Vagina (tissue), 2 donors: ENCODE measurements at regions not wholly inside any gene's neighbourhood (a gene's known extent, or its start where the extent isn't known, plus 50 kb on each side); places are given as distances from the start of the nearest gene placed in this dataset.

ENCODE experiments used
- DNase-seq, 2 donors: peaks; one replicate each; pipeline ENCODE4 v3.0.0-alpha.2; 2017; ENCODE audit errors: extremely low spot score in 2 of 2
- H3K27ac ChIP-seq: fragments of 200-600 bp; sonication (generic); one replicate; pipeline ENCODE4 v1.5.1; 2019
- H3K27me3 ChIP-seq: fragments of 200-600 bp; sonication (generic); one replicate; pipeline ENCODE4 v1.5.1; 2019
- H3K36me3 ChIP-seq, 2 donors: fragments of 200-600 bp; sonication (generic); one replicate each; pipeline ENCODE4 v1.5.1; 2017 to 2019
- H3K4me1 ChIP-seq: fragments of 200-600 bp; sonication (generic); one replicate; pipeline ENCODE4 v1.5.1; 2019
- H3K4me3 ChIP-seq, 2 donors: fragments of 200-600 bp; sonication (generic); 1 replicate in 1 of 2; 2 replicates in 1 of 2; pipeline ENCODE4 v1.5.1; 2016 to 2019
- H3K9me3 ChIP-seq: fragments of 200-600 bp; sonication (generic); one replicate; pipeline ENCODE4 v1.5.1; 2019
- POLR2A ChIP-seq, 2 donors: fragments of 450-650 bp; IDR thresholded peaks; one replicate each; pipeline ENCODE4 v1.6.1; 2017; ENCODE audit warnings: antibody characterized with exemption in 2 of 2, mild to moderate bottlenecking in 2 of 2, moderate library complexity in 2 of 2
- POLR2AphosphoS5 ChIP-seq, 2 donors: sonication (generic); formaldehyde crosslinking; IDR thresholded peaks; one replicate each; pipeline ENCODE4 v1.9.0; 2017; ENCODE audit warnings: antibody characterized with exemption in 2 of 2, mild to moderate bottlenecking in 2 of 2, low read depth in 1 of 2; ENCODE audit not compliant: insufficient read depth in 1 of 2
- intact Hi-C: fragments of 100-400 bp; cut with DNase I; formaldehyde crosslinking; loops from one replicate; pipeline ENCODE4 v1.15.1; 2023
- TF ChIP-seq, protein P1 (sequence below), 3 experiments: fragments of 450-650 bp in 2 of 3; fragments of 200-600 bp in 1 of 3; sonication (generic) in 1 of 3; IDR thresholded peaks; one replicate each; pipeline ENCODE4 v1.5.1; 2017 to 2019; ENCODE audit warnings: antibody characterized with exemption in 3 of 3, mild to moderate bottlenecking in 2 of 3, moderate library complexity in 2 of 3

DNA sequence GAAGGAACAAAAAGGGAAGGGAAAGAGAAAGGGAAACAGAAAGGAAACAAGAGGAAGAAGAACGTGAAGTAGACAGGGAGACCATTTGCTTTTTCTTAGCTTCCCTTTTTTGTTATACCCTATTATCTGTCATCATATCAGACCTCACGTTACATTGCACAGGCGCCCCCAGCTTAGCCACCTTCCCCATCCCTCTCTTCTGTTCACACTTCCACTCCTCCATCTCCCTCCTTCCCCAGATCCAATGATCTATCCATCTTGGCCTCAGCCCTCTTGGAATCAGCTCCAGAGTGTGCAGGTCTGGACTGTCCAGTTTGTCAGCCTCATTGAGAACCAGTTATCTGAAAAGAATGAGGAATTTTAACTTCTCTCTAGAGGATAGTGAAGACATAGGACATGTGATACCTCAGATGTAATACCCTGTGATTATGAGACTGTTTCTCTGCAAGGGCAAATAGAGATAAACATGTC, 101.1 kb upstream of the ERRFI1 start:
- peak in 1 of 2 donors; percentile 75 for TF ChIP-seq POLR2AphosphoS5 (IDR thresholded peaks at IDR 0.05; ENCODE audit: insufficient read depth in 1 of 2, low read depth in 1 of 2)
- TF ChIP-seq, protein P1, sequence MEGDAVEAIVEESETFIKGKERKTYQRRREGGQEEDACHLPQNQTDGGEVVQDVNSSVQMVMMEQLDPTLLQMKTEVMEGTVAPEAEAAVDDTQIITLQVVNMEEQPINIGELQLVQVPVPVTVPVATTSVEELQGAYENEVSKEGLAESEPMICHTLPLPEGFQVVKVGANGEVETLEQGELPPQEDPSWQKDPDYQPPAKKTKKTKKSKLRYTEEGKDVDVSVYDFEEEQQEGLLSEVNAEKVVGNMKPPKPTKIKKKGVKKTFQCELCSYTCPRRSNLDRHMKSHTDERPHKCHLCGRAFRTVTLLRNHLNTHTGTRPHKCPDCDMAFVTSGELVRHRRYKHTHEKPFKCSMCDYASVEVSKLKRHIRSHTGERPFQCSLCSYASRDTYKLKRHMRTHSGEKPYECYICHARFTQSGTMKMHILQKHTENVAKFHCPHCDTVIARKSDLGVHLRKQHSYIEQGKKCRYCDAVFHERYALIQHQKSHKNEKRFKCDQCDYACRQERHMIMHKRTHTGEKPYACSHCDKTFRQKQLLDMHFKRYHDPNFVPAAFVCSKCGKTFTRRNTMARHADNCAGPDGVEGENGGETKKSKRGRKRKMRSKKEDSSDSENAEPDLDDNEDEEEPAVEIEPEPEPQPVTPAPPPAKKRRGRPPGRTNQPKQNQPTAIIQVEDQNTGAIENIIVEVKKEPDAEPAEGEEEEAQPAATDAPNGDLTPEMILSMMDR (IDR thresholded peaks at IDR 0.05), result no peak
- Histone ChIP-seq H3K36me3 (no peaks in the 10 kb centered on the region), H3K4me3 (no peak overlapping the region), H3K9me3 (no peaks in the 10 kb centered on the region), H3K27ac (peak overlapping the region; percentile 54), H3K4me1 (peaks cover 4% of the 10 kb centered on the region), H3K27me3 (no peaks in the 10 kb centered on the region)
- no peak for DNase-seq
- intact Hi-C loops, result no loop called here

DNA sequence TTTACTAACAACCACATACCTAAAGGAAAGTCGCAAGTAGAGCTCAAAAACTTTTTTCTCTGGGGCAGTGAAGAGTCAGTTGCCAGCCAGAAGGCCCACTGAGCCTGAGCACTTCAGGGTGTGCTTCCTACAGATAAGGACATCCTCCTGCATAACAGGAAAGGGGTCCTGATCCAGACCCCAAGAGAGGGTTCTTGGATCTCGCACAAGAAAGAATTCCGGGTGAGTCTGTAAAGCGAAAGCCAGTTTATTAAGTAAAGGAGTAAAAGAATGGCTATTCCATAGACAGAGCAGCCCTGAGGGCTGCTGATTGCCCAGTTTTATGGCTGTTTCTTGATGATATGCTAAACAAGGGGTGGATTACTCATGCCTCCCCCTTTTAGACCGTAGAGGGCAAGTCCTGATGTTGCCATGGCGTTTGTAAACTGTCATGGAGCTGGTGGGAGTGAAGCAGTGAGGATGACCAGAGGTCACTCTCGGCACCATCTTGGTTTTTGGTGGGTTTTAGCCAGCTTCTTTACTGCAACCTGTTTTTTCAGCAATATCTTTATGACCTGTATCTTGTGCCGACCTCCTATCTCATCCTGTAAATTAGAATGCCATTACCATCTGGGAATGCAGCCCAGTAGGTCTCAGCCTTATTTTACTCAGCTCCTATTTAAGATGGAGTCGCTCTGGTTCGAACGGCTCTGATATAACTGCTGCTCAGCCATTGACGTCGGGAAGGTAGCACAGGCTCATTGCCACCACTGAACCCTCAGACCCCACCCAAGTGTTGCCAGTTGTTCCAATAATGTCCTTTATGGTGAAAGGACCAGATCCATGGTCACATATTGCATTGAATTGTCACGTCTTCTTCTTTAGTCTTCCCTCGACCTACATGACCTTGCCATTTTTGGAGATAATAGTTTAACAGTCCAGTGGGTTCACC, 96.6 kb upstream of the ERRFI1 start:
- no peak for DNase-seq
- H3K36me3 ChIP-seq, result no peaks in the 10 kb centered on the region
- peaks cover 43% of the 10 kb centered on the region for H3K4me1 ChIP-seq
- intact Hi-C loops, result no loop called here
- H3K27me3 ChIP-seq, result no peaks in the 10 kb centered on the region
- H3K27ac ChIP-seq, result peak overlapping the region; percentile 84
- no peak overlapping the region for H3K4me3 ChIP-seq
- TF ChIP-seq, protein P1 (IDR thresholded peaks at IDR 0.05), result no peak
- TF ChIP-seq POLR2AphosphoS5 (IDR thresholded peaks at IDR 0.05; ENCODE audit: insufficient read depth in 1 of 2, low read depth in 1 of 2) (no peak), POLR2A (IDR thresholded peaks at IDR 0.05) (no peak)
- H3K9me3 ChIP-seq, result no peaks in the 10 kb centered on the region

DNA sequence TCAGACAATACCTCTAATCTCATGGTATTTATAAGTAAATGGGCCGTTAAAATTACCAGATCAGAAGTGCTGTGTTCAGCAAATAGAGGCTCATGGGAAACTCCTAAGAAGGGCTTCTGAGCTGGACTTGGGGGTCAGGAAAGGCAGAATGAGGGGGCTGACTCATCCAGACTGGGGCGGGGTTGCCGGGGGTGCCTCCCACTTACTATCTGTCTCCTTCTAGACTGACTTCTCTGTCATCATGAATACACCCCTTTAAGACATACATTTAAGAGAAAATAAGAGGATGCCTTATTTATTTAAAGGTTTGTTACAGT, 96.0 kb upstream of the ERRFI1 start:
- Histone ChIP-seq H3K9me3 (no peaks in the 10 kb centered on the region), H3K36me3 (no peaks in the 10 kb centered on the region), H3K4me1 (peaks cover 49% of the 10 kb centered on the region), H3K27ac (peak overlapping the region; percentile 84), H3K27me3 (no peaks in the 10 kb centered on the region), H3K4me3 (no peak overlapping the region)
- no peak for TF ChIP-seq POLR2AphosphoS5 (IDR thresholded peaks at IDR 0.05; ENCODE audit: insufficient read depth in 1 of 2, low read depth in 1 of 2)
- TF ChIP-seq, protein P1 (IDR thresholded peaks at IDR 0.05), result no peak
- no peak for TF ChIP-seq POLR2A (IDR thresholded peaks at IDR 0.05)
- DNase-seq, result no peak
- intact Hi-C loops, result no loop called here

DNA sequence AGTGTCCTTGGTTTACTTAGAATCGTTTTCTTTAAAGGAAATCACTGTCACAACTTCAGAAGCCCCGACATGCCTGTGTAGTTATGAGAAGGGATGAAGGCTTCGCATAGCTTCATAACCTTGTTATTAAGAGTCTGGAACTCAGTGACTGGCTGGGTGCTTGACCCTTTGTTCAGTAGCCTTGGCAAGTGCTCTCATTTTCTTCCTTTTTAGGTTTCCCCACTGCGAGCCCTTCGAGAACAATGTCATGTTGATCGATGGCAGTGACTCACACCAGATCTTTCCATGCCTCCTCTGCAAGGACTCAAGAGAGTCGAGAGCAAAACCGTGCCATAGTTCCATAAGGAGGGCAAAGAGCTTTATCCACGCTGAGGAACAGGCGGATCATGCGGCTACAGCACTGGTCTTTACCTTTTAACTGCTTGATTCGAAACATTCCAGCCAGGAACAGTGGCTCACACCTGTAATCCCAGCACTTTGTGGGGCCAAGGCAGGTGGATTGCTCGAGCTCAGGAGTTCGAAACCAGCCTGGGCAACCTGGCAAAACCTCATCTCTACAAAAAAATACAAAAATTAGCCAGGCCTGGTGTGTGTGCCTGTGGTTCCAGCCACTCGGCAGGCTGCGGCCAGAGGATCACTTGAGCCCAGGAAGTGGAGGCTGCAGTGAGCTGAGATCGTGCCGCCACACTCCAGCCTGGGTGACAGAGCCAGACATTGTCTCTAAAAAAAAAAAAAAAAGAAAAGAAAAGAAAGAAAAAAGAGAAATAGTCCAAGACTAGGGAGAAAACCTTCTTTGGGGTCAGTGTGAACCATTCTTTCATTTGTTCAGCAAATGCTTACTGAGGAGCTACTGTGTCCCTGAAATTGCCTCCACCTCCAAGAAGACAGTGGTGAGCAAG, 95.4 kb upstream of the ERRFI1 start:
- peak in 1 of 2 donors; percentile 93 for DNase-seq
- no peak overlapping the region for H3K4me3 ChIP-seq
- intact Hi-C loops, result no loop called here
- peak overlapping the region; percentile 84 for H3K27ac ChIP-seq
- H3K36me3 ChIP-seq, result no peaks in the 10 kb centered on the region
- H3K27me3 ChIP-seq, result no peaks in the 10 kb centered on the region
- TF ChIP-seq POLR2A (IDR thresholded peaks at IDR 0.05) (no peak), POLR2AphosphoS5 (IDR thresholded peaks at IDR 0.05; ENCODE audit: insufficient read depth in 1 of 2, low read depth in 1 of 2) (peak; percentile 43 to 92)
- TF ChIP-seq, protein P1 (IDR thresholded peaks at IDR 0.05), result no peak
- H3K9me3 ChIP-seq, result no peaks in the 10 kb centered on the region
- peaks cover 55% of the 10 kb centered on the region for H3K4me1 ChIP-seq
